NCI-H2081 (cell line): ENCODE measurements at regions not wholly inside any gene's neighbourhood (a gene's known extent, or its start where the extent isn't known, plus 50 kb on each side); places are given as distances from the start of the nearest gene placed in this dataset.
"Not testable (repeated sequence)": the region's sequence is repeated elsewhere in the genome, so short reads cannot be mapped to it uniquely, and the experiment has no call there.

ENCODE experiments used
- DNase-seq, 2 experiments: peaks; one replicate each; lab custom pipeline; 2025; lab: John Stamatoyannopoulos, UW

GRCh38 chr11:3583476-3583875 lies 58.3 kb downstream of the ART5 start:
- not testable (repeated sequence) for DNase-seq

GRCh38 chr11:3581389-3581725 lies 60.4 kb downstream of the ART5 start:
- not testable (repeated sequence) for DNase-seq

GRCh38 chr11:3580487-3581388 lies 61.1 kb downstream of the ART5 start:
- DNase-seq, result peak in 1 of 2 experiments; percentile 22

GRCh38 chr11:3579600-3580459 lies 62.0 kb downstream of the ART5 start:
- DNase-seq, result not testable (repeated sequence)

GRCh38 chr11:3576066-3576604 lies 65.7 kb downstream of the ART5 start:
- DNase-seq, result not testable (repeated sequence)

GRCh38 chr11:3572976-3573647 lies 68.7 kb downstream of the ART5 start:
- DNase-seq, result not testable (repeated sequence)

GRCh38 chr11:3571752-3572151 lies 70.0 kb downstream of the ART5 start:
- DNase-seq, result not testable (repeated sequence)

- not testable (repeated sequence) for DNase-seq
These were observed 76.0 kb downstream of the ART5 start for GRCh38 chr11:3565838-3566237.

- DNase-seq, result not testable (repeated sequence)
These were observed 77.4 kb downstream of the ART5 start for GRCh38 chr11:3564383-3564782.

GRCh38 chr11:3554621-3555020 lies 87.2 kb downstream of the ART5 start:
- not testable (repeated sequence) for DNase-seq

- DNase-seq, result not testable (repeated sequence)
These were observed 96.8 kb downstream of the ART5 start for GRCh38 chr11:3544990-3545389.

- not testable (repeated sequence) for DNase-seq
These were observed 103.6 kb downstream of the ART5 start for GRCh38 chr11:3538220-3538619.

GRCh38 chr11:3537254-3537653 lies 104.5 kb downstream of the ART5 start:
- not testable (repeated sequence) for DNase-seq

GRCh38 chr11:3532958-3533357 lies 108.8 kb downstream of the ART5 start:
- not testable (repeated sequence) for DNase-seq

- DNase-seq, result not testable (repeated sequence)
These were observed 110.5 kb downstream of the ART5 start for GRCh38 chr11:3531280-3531679.

GRCh38 chr11:3523567-3523966 lies 118.2 kb downstream of the ART5 start:
- not testable (repeated sequence) for DNase-seq

- DNase-seq, result not testable (repeated sequence)
These were observed 120.9 kb downstream of the ART5 start for GRCh38 chr11:3520905-3521304.

- not testable (repeated sequence) for DNase-seq
These were observed 122.0 kb downstream of the ART5 start for GRCh38 chr11:3519841-3520240.

- DNase-seq, result not testable (repeated sequence)
These were observed 124.7 kb downstream of the ART5 start for GRCh38 chr11:3516934-3517567.

- DNase-seq, result not testable (repeated sequence)
These were observed 125.4 kb downstream of the ART5 start for GRCh38 chr11:3516345-3516933.
